ENCODE measurements at regions not wholly inside any gene's neighbourhood (a gene's known extent, or its start where the extent isn't known, plus 50 kb on each side); places are given as distances from the start of the nearest gene placed in this dataset.

DNA sequence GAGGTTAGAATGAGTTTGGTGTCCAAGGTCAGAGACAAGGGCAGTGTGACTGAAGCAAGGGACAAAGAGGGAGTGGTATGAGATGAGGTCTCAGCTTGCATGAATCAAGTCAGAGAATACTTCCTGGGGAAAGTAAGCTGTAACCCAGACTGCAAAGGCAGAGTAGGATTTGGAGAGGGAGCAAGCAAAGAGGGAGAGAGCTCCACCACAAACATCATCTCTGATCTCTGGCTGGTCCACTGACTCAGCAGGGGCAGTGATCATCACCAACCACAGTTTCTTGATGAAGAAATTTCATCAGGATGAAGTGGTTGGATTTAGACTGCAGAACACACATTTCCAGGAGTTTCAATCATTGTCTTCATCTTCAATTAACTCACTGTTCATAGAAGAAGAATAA lies 54.9 kb upstream of the HMGXB4 start:
- TF ChIP-seq, protein P1, sequence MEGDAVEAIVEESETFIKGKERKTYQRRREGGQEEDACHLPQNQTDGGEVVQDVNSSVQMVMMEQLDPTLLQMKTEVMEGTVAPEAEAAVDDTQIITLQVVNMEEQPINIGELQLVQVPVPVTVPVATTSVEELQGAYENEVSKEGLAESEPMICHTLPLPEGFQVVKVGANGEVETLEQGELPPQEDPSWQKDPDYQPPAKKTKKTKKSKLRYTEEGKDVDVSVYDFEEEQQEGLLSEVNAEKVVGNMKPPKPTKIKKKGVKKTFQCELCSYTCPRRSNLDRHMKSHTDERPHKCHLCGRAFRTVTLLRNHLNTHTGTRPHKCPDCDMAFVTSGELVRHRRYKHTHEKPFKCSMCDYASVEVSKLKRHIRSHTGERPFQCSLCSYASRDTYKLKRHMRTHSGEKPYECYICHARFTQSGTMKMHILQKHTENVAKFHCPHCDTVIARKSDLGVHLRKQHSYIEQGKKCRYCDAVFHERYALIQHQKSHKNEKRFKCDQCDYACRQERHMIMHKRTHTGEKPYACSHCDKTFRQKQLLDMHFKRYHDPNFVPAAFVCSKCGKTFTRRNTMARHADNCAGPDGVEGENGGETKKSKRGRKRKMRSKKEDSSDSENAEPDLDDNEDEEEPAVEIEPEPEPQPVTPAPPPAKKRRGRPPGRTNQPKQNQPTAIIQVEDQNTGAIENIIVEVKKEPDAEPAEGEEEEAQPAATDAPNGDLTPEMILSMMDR (conservative IDR thresholded peaks at IDR 0.05 in 1 of 2, IDR thresholded peaks at IDR 0.05 in 1 of 2; ENCODE audit: low read depth in 1 of 2, low read length in 2 of 2): no peak
- TF ChIP-seq EZH2 (IDR thresholded peaks at IDR 0.05; ENCODE audit: low read length, missing control alignments): no peak

Data from fibroblast of lung (primary cell).